DND-41 (cell line): ENCODE measurements at regions not wholly inside any gene's neighbourhood (a gene's known extent, or its start where the extent isn't known, plus 50 kb on each side); places are given as distances from the start of the nearest gene placed in this dataset.

ENCODE experiments used
- CTCF ChIP-seq: IDR thresholded peaks from 2 replicates; pipeline ENCODE4 v1.5.1; 2012; ENCODE audit warnings: borderline replicate concordance, low read length, moderate library complexity, mild to moderate bottlenecking; ENCODE audit not compliant: poor library complexity, severe bottlenecking; ENCODE audit errors: extremely low read depth
- EZH2 ChIP-seq: IDR thresholded peaks from 3 replicates; pipeline ENCODE4 v1.6.1; 2012; ENCODE audit warnings: borderline replicate concordance, low read depth, mild to moderate bottlenecking, moderate library complexity, low read length, inconsistent platforms; ENCODE audit not compliant: severe bottlenecking

- no peak for TF ChIP-seq CTCF
- no peak for TF ChIP-seq EZH2
These were observed 73.6 kb downstream of the GPR65 start for GRCh38 chr14:88078525-88078924.
